ENCODE measurements at regions not wholly inside any gene's neighbourhood (a gene's known extent, or its start where the extent isn't known, plus 50 kb on each side); places are given as distances from the start of the nearest gene placed in this dataset.

GRCh38 chr12:23463172-23463571, 486.3 kb downstream of the SOX5 start:
- no peak for TF ChIP-seq NR2F2 (IDR thresholded peaks at IDR 0.05)
- no peak for TF ChIP-seq EGR1 (IDR thresholded peaks at IDR 0.05; ENCODE audit: low read depth in 2 of 2)
- TF ChIP-seq ATF3 (IDR thresholded peaks at IDR 0.05) = no peak
- no peak for TF ChIP-seq TAF1 (conservative IDR thresholded peaks at IDR 0.05)
- no peak for TF ChIP-seq HNF4G (IDR thresholded peaks at IDR 0.05)
- TF ChIP-seq FOXA2 (IDR thresholded peaks at IDR 0.05) = no peak
- no peak for TF ChIP-seq MAX (IDR thresholded peaks at IDR 0.05)
- TF ChIP-seq JUND (IDR thresholded peaks at IDR 0.05) = no peak
- TF ChIP-seq RXRA (IDR thresholded peaks at IDR 0.05) = no peak
- TF ChIP-seq SP1 (IDR thresholded peaks at IDR 0.05) = no peak
- TF ChIP-seq ZBTB33 (IDR thresholded peaks at IDR 0.05) = no peak
- TF ChIP-seq YY1 (IDR thresholded peaks at IDR 0.05) = no peak
- TF ChIP-seq CTCF (IDR thresholded peaks at IDR 0.05; ENCODE audit: low read depth, low read length, missing input control) = no peak
- no peak for TF ChIP-seq FOXA1 (IDR thresholded peaks at IDR 0.05)
- TF ChIP-seq GABPA (IDR thresholded peaks at IDR 0.05 in 1 of 2, conservative IDR thresholded peaks at IDR 0.05 in 1 of 2) = no peak
- Histone ChIP-seq H3K27ac (ENCODE audit: low read depth in 1 of 2, low read length in 2 of 2) (no peak overlapping the region), H3K36me3 (ENCODE audit: control insufficient read depth in 4 of 4, insufficient read depth in 3 of 4, low read depth in 1 of 4, low read length in 3 of 4) (no peaks in the 10 kb centered on the region), H3K4me1 (ENCODE audit: control insufficient read depth in 4 of 4, insufficient read depth in 4 of 4, low read length in 3 of 4) (no peaks in the 10 kb centered on the region), H3K27me3 (ENCODE audit: control insufficient read depth in 4 of 4, insufficient read depth in 4 of 4, low read length in 3 of 4) (no peaks in the 10 kb centered on the region), H3K9me3 (ENCODE audit: control insufficient read depth in 4 of 4, low read length in 3 of 4) (peaks cover 0 to 6% (median under 1%) of the 10 kb centered on the region in 4 donors), H3K4me3 (ENCODE audit: low read depth in 1 of 3, low read length in 3 of 3) (no peak overlapping the region), H3K9ac (ENCODE audit: low read depth in 1 of 2, low read length in 2 of 2) (no peak overlapping the region)
- no peak for DNase-seq (ENCODE audit: low spot score)
- 98% methylated on average over 1 of the region's 1 CpG for WGBS

- no peaks in the 10 kb centered on the region for H3K36me3 ChIP-seq (ENCODE audit: control insufficient read depth in 4 of 4, insufficient read depth in 3 of 4, low read depth in 1 of 4, low read length in 3 of 4)
- TF ChIP-seq HNF4G (IDR thresholded peaks at IDR 0.05) (no peak), FOXA1 (IDR thresholded peaks at IDR 0.05) (no peak), RXRA (IDR thresholded peaks at IDR 0.05) (no peak), ATF3 (IDR thresholded peaks at IDR 0.05) (no peak), HNF4A (conservative IDR thresholded peaks at IDR 0.05) (no peak), YY1 (IDR thresholded peaks at IDR 0.05) (no peak), TAF1 (conservative IDR thresholded peaks at IDR 0.05) (no peak), JUND (IDR thresholded peaks at IDR 0.05) (no peak), MAX (IDR thresholded peaks at IDR 0.05) (no peak), SP1 (IDR thresholded peaks at IDR 0.05) (no peak)
- H3K27ac ChIP-seq (ENCODE audit: low read depth in 1 of 2, low read length in 2 of 2) = no peak overlapping the region
- H3K4me3 ChIP-seq (ENCODE audit: low read depth in 1 of 3, low read length in 3 of 3) = no peak overlapping the region
- WGBS = 80% methylated on average over 4 of the region's 4 CpGs
- H3K9ac ChIP-seq (ENCODE audit: low read depth in 1 of 2, low read length in 2 of 2) = no peak overlapping the region
- H3K9me3 ChIP-seq (ENCODE audit: control insufficient read depth in 4 of 4, low read length in 3 of 4) = peaks cover 0 to 6% (median under 1%) of the 10 kb centered on the region in 4 donors
- DNase-seq (ENCODE audit: low spot score) = no peak
- no peaks in the 10 kb centered on the region for H3K27me3 ChIP-seq (ENCODE audit: control insufficient read depth in 4 of 4, insufficient read depth in 4 of 4, low read length in 3 of 4)
- no peaks in the 10 kb centered on the region for H3K4me1 ChIP-seq (ENCODE audit: control insufficient read depth in 4 of 4, insufficient read depth in 4 of 4, low read length in 3 of 4)
Observed at GRCh38 chr12:23464241-23464812, 485.1 kb downstream of the SOX5 start.

Data from liver (tissue), 8 donors.